ENCODE measurements at regions not wholly inside any gene's neighbourhood (a gene's known extent, or its start where the extent isn't known, plus 50 kb on each side); places are given as distances from the start of the nearest gene placed in this dataset.
"Not testable (repeated sequence)": the region's sequence is repeated elsewhere in the genome, so short reads cannot be mapped to it uniquely, and the experiment has no call there.

DNA sequence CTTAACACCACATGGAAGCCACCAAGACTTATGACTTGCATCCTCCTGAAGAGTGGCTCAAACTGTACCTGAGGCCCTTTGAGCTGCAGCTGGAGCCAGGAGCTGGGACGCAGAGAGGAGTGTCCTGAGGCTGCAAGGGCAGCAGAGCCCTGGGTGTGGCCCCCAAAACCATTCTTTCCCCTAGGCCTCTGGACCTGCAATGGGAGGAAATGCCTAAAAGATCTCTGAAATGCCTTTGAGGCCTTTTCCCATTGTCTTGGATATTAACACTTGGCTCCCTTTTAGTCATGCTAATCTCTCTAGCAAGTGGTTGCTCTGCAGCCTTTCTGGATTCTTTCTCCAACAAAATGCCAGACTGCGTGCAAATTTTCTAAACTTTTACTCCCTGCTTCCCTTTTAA, 156.1 kb downstream of the SLC38A4 start:
- no peak for DNase-seq

DNA sequence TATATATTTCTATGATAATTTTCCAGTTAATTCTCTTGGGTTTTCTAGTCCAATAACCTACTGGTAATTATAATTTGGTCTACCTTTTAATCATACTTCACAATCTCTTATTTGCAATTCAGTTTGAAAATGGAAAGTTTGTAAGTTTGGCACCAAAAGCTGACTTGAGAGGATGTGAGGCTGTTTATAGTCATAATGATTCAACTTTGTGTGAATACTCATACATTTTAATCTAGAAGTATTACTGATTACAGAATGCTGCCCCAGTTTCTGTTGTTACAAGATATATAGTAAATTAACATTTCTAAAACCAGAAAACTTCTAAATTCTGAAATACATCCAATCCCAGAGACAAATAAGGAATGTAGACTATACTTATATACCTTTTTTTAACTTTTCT, 158.2 kb downstream of the SLC38A4 start:
- DNase-seq: no peak

DNA sequence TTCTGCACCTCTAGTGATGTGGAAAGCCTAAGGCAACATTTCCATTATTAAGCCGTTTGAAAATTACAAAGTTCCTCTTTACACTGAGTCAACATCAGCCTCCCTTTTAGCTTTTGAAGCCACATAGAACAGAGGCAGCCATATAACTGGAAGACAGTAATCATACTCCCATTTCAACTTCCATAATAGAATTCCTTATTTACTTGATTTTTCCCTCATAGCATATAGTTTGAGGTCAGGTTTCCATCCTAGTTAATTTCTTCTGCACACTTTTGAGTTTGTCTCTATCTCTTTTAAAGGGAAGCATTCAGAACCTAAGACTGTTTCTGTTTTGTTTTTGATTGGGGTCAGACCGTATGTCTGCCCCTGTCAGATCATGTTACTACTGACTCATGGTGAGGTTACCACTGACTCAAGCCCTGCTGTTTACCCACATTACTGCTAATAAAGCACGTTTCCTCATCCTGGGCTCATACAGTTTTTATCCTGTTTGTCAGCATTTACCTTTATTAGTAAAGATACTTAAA, 161.0 kb downstream of the SLC38A4 start:
- peak; percentile 41 for DNase-seq

DNA sequence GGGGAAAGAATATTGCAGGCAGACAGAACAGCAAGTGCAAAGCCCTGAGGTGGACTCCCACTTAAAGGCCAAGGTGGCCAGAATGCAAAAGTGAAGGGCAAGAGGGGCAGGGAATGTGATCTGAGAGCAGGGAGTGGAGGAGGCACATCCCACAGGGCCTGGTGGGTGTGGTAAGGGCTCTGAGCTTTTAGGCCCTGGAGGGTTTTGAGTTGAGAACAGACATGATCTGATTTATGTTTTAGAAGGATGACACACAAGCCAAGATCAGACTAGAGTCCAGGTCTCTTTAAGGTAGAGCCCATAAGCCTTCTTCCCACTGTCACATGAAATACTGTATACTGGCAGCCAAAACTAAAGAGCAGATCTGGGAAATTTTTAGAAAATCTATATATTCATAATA, 162.5 kb downstream of the SLC38A4 start:
- no peak for DNase-seq

DNA sequence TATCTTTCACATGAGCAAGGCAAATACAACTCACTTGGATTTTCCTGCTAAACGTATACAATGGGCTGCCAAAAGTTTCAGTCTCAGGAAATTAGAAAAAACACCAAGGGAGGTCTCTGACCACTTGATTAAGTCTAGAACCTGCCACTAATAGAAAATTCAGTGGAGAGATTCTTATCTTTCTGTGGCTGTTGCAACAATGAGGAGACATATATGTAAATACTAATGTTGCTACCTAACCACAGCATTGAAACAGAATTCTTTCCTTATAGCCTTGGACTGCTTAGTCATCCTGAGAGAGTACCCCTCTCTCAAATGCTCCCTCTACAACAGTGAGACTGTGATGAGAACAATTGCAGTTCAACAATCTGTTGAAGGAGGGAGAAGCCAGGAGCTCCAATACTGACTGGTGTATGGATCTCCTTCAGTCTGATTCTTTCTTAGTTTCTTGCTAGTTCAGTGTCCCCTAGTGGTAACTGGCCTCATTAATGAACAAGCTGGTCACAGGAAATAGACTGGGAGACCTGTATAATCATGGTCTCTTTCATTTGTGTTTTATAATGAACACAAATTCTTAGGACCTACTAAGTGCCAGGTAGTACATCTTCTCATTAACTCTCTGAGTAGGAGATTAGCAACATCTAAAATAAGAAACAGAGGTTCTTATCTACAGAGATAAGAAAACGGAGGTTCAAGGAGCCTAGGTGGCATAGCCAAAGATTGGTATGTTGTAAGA, 164.5 kb downstream of the SLC38A4 start:
- peak; percentile 88 for DNase-seq

DNA sequence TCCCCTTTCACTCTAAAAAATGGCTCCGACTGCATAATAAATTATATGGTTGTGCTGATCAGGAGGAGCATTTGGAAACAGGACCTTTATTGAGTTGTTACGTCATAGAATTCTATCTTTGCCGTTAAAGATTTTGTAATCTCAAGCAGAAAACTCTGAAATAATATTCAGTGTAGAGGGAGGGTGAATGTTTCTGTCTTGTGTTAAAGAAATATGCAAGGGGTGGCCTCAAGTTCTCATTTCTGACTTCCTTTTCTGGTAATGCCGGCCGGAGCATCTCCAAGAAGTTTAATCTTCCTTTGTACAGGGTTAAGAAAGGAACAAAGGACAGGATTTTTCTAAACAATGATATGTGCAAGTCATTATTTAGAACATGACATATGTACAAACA, 165.1 kb downstream of the SLC38A4 start:
- no peak for DNase-seq

DNA sequence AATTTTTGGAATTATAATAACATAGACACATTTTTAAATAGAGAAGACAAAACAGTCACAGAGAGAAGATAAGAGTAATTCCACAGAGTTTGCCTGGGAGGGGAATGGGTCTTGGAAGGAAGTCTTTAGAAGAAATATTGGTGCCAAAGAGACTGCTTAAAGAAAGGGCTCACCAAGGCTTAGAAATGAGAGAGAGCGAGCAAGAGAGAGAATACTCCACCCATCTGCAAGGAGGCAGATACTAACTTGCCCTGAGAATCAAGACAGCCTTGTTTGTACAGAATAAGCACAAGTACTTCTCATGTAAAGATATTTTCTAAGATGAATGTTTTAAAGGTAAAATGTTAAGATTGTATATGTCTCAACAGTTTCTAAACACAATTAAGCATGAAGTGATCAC, 165.5 kb downstream of the SLC38A4 start:
- DNase-seq: peak; percentile 31

DNA sequence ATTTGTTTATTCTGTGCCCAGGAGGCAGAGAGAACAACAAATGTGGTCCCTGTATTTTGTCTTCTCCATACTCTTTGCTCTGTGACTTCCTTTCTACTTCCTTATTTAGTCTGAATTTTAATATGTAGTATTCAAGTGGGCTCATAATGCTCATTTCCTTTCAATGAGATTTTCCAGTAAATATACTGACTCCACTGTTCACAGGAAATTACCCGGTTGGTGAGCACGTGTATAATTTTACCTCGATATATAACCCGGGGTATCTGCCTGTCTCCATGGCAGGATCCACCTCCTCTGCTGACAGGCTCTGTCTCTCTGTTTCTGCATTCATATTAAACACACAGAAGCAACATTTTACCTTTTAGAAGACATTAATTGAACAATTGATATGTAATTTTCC, 166.0 kb downstream of the SLC38A4 start:
- peak; percentile 17 for DNase-seq

DNA sequence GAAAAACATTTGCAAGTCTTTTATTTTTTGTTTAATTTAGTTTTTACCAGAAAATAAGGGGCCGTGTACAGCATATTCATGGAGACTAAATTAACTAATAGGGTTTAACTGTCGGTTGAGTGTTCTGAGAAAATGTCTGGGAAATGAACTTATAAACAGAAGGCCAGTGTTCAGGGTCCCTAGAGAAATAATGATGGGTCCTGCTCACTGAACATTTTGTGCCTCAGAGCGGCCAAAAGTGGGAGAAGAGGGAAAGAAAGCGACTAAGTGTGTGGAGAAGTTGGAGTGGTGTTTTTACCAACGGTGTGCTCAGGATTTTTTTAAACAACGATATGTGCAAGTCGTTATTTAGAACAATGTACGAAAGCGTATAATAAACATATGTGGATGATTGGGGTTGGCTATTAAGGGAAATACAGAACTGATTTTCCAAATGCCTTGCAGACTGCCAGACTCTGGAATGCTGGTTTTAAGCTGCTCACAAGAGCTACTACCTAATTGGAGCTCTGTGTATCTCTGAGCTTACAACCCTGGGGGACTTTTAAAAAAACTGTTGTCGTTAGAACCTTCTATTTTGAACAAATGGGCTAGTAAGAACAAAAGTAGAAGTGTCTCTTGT, 166.7 kb downstream of the SLC38A4 start:
- DNase-seq: peak; percentile 37

DNA sequence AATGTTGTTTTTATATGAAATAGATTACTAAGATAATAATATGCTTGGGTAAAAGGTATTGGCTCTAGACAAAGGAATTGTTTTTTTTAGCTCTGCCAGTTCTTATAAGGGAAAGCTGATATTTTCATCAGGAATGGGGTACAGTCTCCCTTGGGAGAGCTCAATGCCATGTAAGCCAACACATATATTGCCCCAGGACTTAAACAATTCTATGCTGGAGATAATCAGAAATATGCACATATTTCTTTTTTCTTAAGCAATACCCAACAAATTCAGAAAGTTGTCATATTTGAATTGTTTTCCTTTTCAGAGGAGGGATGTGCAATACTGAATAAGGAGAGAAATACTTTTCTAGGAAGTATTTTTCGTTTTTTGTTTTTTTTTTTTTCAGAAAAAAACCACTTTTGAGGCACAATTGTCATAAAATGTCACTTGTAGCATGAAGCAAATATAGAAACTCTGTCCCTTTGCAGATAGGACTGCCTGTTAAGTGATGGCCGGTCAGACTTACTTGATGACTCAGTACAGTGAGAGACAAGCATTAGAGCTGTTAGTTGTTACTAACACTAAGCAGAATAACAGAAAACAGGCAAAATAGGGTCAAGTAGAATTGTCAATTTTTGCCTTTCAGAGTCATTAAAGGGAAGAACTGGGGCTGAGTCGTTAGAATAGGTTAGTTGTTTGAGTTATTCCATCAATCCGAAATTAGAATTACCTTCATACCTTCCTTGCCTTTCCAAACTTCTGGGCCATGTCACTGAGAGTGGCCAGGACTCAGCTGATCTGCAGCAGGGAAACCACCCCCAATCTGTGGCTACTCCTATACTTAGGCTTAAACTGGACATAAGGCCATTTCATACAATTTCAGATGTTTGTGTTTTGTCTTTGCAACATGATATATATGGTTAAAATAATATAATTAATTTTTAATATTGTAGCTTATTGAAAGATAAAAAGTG, 168.1 kb downstream of the SLC38A4 start:
- no peak for DNase-seq

DNA sequence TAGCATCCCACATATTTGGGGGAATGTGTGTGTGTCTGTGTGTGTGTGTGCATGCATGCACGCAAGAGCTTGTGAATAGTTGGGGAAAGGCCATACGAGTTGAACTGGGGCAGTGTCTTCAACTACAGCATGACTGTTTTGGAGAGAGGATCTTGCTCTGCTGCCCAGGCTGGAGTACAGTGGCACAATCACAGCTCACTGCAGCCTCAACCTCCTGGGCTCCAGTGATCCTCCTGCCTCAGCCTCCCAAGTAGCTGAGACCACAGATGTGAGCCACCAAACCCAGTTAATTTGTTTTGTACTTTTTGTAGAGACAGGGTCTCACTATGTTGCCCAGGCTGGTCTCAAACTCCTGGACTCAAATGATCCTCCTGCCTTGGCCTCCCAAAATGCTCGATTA, 169.8 kb downstream of the SLC38A4 start:
- DNase-seq: not testable (repeated sequence)

DNA sequence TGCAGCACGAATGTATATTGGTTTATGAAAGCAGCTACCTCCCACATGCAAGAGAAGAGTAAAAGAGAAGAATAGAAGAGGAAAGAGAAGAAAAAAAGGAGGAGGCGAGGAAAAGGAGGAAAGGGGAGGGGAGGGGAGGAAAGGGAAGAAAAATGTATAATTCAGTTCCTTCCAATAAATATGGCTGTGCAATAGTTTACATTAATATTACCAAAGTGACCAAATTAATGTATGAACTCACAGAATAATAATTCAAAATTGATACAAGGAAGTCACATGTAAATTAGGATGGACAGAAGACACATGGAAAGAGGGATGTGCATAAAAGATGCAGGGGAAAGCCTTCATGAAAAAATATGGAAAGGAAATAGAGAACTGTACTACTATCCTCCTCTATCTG, 172.5 kb downstream of the SLC38A4 start:
- DNase-seq: no peak

DNA sequence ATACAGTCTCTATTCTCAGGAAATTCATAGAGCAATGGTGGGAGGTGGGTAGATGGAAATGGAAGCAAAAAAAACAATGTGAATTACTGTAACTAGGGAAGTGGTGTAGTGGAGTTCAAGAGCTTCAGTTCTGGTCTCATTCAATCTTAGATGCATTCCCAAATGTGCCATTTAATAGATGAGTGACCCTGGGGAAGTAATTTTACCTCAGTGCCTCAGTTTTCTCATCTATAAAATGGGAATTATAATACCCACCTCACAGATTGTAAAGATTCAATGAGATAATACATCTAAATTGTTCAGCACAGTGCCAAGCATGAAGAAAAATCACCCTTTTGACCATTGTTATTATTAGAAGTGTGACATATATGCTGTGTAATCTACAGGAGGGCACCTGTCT, 173.1 kb downstream of the SLC38A4 start:
- no peak for DNase-seq

DNA sequence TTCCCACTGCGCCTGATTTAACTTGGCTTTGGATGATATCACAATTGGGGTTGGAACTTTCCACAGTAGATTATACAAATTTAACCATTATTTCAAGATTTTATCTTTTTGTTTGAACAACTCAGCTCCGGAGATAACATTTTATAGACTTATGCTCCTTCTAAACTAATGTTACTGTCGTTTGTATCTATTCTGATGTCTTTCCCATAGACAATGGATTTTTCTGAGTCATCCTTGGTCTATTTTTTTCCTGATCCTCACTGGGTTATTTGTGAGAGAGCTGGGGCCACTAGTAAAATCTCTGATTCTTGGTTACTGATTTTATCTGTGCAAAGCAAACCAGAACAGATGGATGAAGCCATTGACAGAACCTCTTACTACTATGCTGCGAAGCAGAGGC, 175.1 kb downstream of the SLC38A4 start:
- DNase-seq: no peak

DNA sequence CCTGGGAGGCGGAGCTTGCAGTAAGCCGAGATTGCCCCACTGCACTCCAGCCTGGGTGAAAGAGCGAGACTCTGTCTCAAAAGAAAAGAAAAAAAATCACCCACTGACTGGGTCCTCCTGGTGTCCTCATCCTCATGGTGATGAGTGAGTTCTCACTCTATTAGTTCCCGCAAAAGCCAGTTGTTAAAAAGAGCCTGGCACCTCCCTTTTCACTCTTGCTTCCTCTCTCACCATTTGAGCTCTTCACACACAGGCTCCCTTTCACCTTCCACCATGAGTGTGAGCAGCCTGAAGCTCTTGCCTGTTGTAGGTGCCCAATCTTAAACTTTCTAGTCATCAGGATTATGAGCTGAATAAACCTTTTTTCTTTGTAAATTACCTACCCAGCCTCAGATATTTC, 176.4 kb downstream of the SLC38A4 start:
- DNase-seq: no peak

DNA sequence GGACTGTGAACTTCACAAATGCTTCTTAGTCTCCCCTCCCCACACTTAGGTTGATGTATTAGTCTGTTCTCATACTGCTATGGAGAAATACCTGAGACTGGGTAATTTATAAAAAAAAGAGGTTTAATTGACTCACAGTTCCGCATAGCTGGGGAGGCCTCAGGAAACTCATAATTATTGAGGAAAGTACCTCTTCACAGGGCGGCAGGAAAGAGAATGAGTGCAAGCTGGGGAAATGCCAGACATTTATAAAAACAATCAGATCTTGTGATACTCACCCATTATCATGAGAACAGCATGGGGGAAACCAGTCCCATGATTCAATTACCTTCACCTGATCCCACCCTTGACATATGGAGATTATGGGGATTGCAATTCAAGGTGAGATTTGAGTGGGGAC, 178.8 kb downstream of the SLC38A4 start:
- no peak for DNase-seq

DNA sequence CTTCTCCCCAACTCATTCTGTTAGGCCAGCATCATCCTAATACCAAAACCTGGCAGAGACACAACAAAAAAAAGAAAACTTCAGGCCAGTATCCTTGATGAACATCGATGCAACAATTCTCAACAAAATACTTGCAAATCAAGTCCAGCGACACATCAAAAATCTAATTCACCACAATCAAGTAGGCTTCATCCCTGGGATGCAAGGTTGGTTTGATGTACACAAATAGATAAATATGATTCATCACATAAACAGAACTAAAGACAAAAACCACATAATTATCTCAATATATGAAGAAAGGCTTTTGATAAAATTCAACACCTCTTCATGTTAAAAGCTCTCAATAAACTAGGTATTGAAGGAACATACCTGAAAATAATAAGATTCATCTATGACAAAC, 184.1 kb downstream of the SLC38A4 start:
- DNase-seq: not testable (repeated sequence)

DNA sequence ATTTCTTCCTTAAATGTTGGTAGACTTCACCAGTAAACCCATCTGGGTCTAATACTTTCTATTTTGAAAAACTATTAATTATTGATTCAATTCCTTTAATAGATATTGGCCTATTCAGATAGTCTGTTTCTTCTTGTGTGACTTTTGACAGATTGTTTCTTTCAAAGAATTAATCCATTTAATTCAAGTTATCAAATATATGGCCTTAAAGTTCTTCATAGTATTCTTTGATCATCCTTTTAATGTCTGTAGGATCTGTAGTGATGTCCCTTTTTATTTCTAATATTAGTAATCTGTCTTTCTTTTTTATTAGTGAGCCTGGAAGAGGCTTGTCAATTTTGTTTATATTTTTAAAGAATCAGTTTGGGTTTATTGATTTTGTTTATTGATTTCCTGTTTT, 190.0 kb downstream of the SLC38A4 start:
- no peak for DNase-seq

DNA sequence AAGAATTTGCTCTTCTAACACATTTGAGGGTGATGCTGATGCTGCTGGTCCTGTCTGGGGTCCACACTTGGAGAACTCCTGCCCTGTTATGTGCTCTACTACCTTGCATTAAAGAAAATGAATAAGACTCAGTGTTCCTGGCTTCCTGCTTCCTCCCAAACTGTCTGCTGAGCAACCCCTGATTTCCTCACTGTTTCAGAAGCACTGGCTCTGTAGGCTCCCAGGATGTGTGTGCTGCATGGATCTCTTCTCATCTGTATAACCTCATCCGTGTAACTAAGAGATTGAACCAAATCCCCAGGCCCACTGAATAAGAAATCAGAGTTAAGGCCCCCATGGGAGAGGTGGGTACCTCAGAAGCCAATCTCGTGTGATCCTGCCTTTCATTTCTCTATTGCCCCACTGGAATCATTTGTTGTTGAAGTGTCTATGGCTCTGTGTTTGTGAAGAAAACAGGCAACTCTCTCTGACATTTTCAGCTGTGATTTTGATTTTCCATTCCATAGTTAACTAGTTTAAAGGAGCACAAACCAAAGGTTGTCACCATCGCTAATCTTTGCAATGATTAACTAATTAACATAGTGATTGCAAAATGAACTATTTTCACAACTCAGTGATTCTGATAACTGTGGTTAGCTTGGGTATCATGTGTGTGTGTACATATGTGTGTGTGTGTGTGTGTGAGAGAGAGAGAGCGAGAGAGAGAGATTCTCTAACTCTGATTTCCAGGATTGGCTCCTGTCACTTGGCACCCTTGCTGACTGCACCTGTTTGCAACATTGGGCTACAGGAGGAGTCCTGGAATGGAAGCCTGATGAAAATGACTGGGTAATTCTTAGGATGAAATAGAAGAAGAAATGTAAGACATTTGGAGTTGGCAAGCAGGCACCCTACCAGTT, 196.2 kb downstream of the SLC38A4 start:
- DNase-seq: no peak

DNA sequence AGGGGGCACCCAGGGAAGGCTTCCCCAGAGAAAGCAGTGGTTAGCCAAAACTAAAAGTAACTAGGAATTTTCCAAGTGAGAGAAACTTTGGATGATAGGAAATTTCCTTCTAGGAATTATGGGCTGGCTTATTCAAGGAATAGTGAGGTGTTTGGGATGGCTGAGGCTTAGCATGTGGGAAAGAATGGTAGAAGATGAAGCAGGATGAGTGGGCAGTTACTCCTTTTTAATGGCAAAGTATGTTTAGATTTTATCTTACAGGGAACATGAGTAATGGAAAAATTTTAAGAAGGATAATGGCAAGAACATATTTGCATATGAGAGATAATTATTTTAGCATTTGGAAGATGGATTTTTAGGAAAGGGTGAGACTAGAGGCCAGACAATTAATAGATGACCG, 197.6 kb downstream of the SLC38A4 start:
- DNase-seq: no peak

DNA sequence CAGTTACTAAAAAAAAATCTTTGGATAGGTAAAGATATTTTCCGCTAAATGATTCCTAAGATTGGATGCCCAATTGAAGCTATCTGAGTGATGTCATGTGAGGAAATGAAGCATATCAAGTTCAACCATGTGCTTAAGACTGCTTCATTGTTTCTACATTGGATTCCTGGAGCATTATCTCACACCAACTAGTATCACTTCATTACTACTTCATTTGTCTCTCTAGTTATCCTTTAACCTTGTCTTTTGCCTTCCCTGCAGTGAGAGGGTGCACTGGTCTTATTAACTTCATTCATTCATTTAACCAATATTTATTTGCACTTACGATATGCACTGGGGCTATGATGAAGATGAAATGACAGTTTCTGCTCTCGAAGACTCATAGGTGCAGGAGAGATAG, 198.1 kb downstream of the SLC38A4 start:
- no peak for DNase-seq

DNA sequence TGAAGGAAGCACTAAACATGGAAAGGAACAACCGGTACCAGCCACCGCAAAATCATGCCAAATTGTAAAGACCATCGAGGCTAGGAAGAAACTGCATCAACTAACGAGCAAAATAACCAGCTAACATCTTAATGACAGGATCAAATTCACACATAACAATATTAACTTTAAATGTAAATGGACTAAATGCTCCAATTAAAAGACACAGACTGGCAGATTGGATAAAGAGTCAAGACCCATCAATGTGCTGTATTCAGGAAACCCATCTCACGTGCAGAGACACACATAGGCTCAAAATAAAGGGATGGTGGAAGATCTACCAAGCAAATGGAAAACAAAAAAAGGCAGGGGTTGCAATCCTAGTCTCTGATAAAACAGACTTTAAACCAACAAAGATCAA, 206.3 kb downstream of the SLC38A4 start:
- not testable (repeated sequence) for DNase-seq
